Esophagus squamous epithelium (tissue), 5 donors: ENCODE measurements at regions not wholly inside any gene's neighbourhood (a gene's known extent, or its start where the extent isn't known, plus 50 kb on each side); places are given as distances from the start of the nearest gene placed in this dataset.

Source experiments
- DNase-seq: peaks from one replicate; lab custom pipeline; 2025; lab: John Stamatoyannopoulos, UW
- H3K27ac ChIP-seq, 4 donors: fragments of 200-600 bp; sonication (generic); one replicate each; pipeline ENCODE4 v1.5.1; 2016 to 2019; ENCODE audit warnings: mild to moderate bottlenecking in 1 of 4
- H3K27me3 ChIP-seq, 4 donors: fragments of 200-600 bp; sonication (generic); 1 replicate in 3 of 4; 2 replicates in 1 of 4; pipeline versions ENCODE4 v1.5.1 to v1.6.0; 2017 to 2021; ENCODE audit warnings: antibody characterized with exemption in 1 of 4
- H3K36me3 ChIP-seq, 3 donors: fragments of 200-600 bp; sonication (generic); one replicate each; pipeline ENCODE4 v1.5.1; 2016 to 2019
- H3K4me1 ChIP-seq, 3 donors: fragments of 200-600 bp; sonication (generic); one replicate each; pipeline ENCODE4 v1.5.1; 2017 to 2019
- H3K4me3 ChIP-seq, 4 donors: fragments of 200-600 bp; sonication (generic); 1 replicate in 3 of 4; 2 replicates in 1 of 4; pipeline ENCODE4 v1.5.1; 2016 to 2019; ENCODE audit warnings: mild to moderate bottlenecking in 2 of 4, moderate library complexity in 1 of 4
- H3K9me3 ChIP-seq, 3 donors: fragments of 200-600 bp; sonication (generic); one replicate each; pipeline ENCODE4 v1.5.1; 2016 to 2019
- CTCF ChIP-seq, 6 experiments: fragments of 450-650 bp in 4 of 6; fragments of 200-600 bp in 2 of 6; sonication (generic) in 2 of 6; IDR thresholded peaks; one replicate each; pipeline ENCODE4 v1.5.1; 2016 to 2019; ENCODE audit warnings: antibody characterized with exemption in 6 of 6, mild to moderate bottlenecking in 4 of 6, moderate library complexity in 4 of 6
- POLR2A ChIP-seq, 4 donors: fragments of 450-650 bp; IDR thresholded peaks; one replicate each; pipeline ENCODE4 v1.6.1; 2017; ENCODE audit warnings: antibody characterized with exemption in 4 of 4, mild to moderate bottlenecking in 4 of 4, moderate library complexity in 3 of 4
- WGBS, 2 donors: methylation state at CpG; one replicate each; pipeline ENCODE4 v1.1.5; 2018; 5-methylcytosine and 5-hydroxymethylcytosine counted together
- intact Hi-C: fragments of 100-400 bp; cut with DNase I; formaldehyde crosslinking; loops from one replicate; pipeline ENCODE4 v1.15.0; 2022
- donor health status: DM: yes; HTN: yes; CAD: no.

- DNase-seq: no peak
- WGBS, 2 donors: 65 to 73% methylated on average over 3 of the region's 3 CpGs
- Histone ChIP-seq H3K4me3 (no peak overlapping the region), H3K36me3 (no peaks in the 10 kb centered on the region), H3K4me1 (peaks cover 8 to 17% (median 10%) of the 10 kb centered on the region in 3 donors), H3K27me3 (no peaks in the 10 kb centered on the region), H3K27ac (no peak overlapping the region), H3K9me3 (no peaks in the 10 kb centered on the region)
- TF ChIP-seq CTCF (IDR thresholded peaks at IDR 0.05) (no peak), POLR2A (IDR thresholded peaks at IDR 0.05) (no peak)
- intact Hi-C loops: no loop called here
Observed at GRCh38 chr19:16005925-16006324, 57.1 kb downstream of the OR10H4 start.

GRCh38 chr19:16012552-16012951, 63.7 kb upstream of the TPM4 start:
- Histone ChIP-seq H3K4me1 (no peaks in the 10 kb centered on the region), H3K27me3 (no peaks in the 10 kb centered on the region), H3K27ac (no peak overlapping the region), H3K4me3 (no peak overlapping the region), H3K36me3 (no peaks in the 10 kb centered on the region), H3K9me3 (no peaks in the 10 kb centered on the region)
- intact Hi-C loops: no loop called here
- WGBS, 2 donors: 95 to 96% methylated on average over 3 to 4 of the region's 4 CpGs
- TF ChIP-seq POLR2A (IDR thresholded peaks at IDR 0.05) (no peak), CTCF (IDR thresholded peaks at IDR 0.05) (no peak)
- DNase-seq: no peak

- Histone ChIP-seq H3K9me3 (no peaks in the 10 kb centered on the region), H3K27me3 (no peaks in the 10 kb centered on the region), H3K36me3 (no peaks in the 10 kb centered on the region), H3K4me1 (no peaks in the 10 kb centered on the region), H3K4me3 (no peak overlapping the region), H3K27ac (no peak overlapping the region)
- intact Hi-C loops: no loop called here
- no peak for TF ChIP-seq CTCF (IDR thresholded peaks at IDR 0.05)
- no peak for TF ChIP-seq POLR2A (IDR thresholded peaks at IDR 0.05)
- DNase-seq: no peak
- WGBS, 2 donors: 93 to 94% methylated on average over 9 of the region's 11 CpGs
Observed at GRCh38 chr19:16013181-16013850, 63.0 kb upstream of the TPM4 start.

GRCh38 chr19:16013851-16014840, 62.1 kb upstream of the TPM4 start:
- DNase-seq: no peak
- Histone ChIP-seq H3K4me3 (no peak overlapping the region), H3K9me3 (no peaks in the 10 kb centered on the region), H3K4me1 (no peaks in the 10 kb centered on the region), H3K36me3 (no peaks in the 10 kb centered on the region), H3K27me3 (no peaks in the 10 kb centered on the region), H3K27ac (no peak overlapping the region)
- TF ChIP-seq CTCF (IDR thresholded peaks at IDR 0.05): no peak
- no peak for TF ChIP-seq POLR2A (IDR thresholded peaks at IDR 0.05)
- intact Hi-C loops: no loop called here
- 89 to 91% methylated on average over 30 to 31 of the region's 31 CpGs for WGBS, 2 donors
